ENCODE measurements at regions not wholly inside any gene's neighbourhood (a gene's known extent, or its start where the extent isn't known, plus 50 kb on each side); places are given as distances from the start of the nearest gene placed in this dataset.
A peak's percentile ranks its signal among the peaks of the same experiment; 100 is the strongest.

GRCh38 chr11:36817336-36817965 is 219.4 kb upstream of the RAG2 start:
- no peak for DNase-seq

- DNase-seq = no peak
Observed at GRCh38 chr11:36809303-36809702, 211.3 kb upstream of the RAG2 start.

GRCh38 chr11:36807871-36808270 is 209.8 kb upstream of the RAG2 start:
- no peak for DNase-seq

- no peak for DNase-seq
Observed at GRCh38 chr11:36803084-36803483, 205.0 kb upstream of the RAG2 start.

GRCh38 chr11:36792996-36793914 is 195.2 kb upstream of the RAG2 start:
- no peak for DNase-seq

- no peak for DNase-seq
Observed at GRCh38 chr11:36791957-36792356, 193.9 kb upstream of the RAG2 start.

- no peak for DNase-seq
Observed at GRCh38 chr11:36790526-36790925, 192.5 kb upstream of the RAG2 start.

GRCh38 chr11:36783808-36784207 is 185.8 kb upstream of the RAG2 start:
- DNase-seq = no peak

GRCh38 chr11:36779791-36780190 is 181.8 kb upstream of the RAG2 start:
- DNase-seq = no peak

GRCh38 chr11:36777311-36777710 is 179.3 kb upstream of the RAG2 start:
- DNase-seq = no peak

- no peak for DNase-seq
Observed at GRCh38 chr11:36775756-36776155, 177.7 kb upstream of the RAG2 start.

GRCh38 chr11:36775130-36775529 is 177.1 kb upstream of the RAG2 start:
- no peak for DNase-seq

GRCh38 chr11:36774603-36775002 is 176.6 kb upstream of the RAG2 start:
- no peak for DNase-seq

- no peak for DNase-seq
Observed at GRCh38 chr11:36763187-36763586, 165.2 kb upstream of the RAG2 start.

- no peak for DNase-seq
Observed at GRCh38 chr11:36757075-36757474, 159.0 kb upstream of the RAG2 start.

- no peak for DNase-seq
Observed at GRCh38 chr11:36753960-36754359, 155.9 kb upstream of the RAG2 start.

- DNase-seq = no peak
Observed at GRCh38 chr11:36751996-36752395, 154.0 kb upstream of the RAG2 start.

- no peak for DNase-seq
Observed at GRCh38 chr11:36751335-36751781, 153.3 kb upstream of the RAG2 start.

- DNase-seq = no peak
Observed at GRCh38 chr11:36750349-36750748, 152.3 kb upstream of the RAG2 start.

- no peak for DNase-seq
Observed at GRCh38 chr11:36748836-36749235, 150.8 kb upstream of the RAG2 start.

GRCh38 chr11:36746886-36747710 is 149.1 kb upstream of the RAG2 start:
- peak; percentile 82 to 87 for DNase-seq

GRCh38 chr11:36744375-36745168 is 146.5 kb upstream of the RAG2 start:
- peak; percentile 77 to 78 for DNase-seq

GRCh38 chr11:36743039-36743438 is 145.0 kb upstream of the RAG2 start:
- no peak for DNase-seq
